ENCODE measurements at regions not wholly inside any gene's neighbourhood (a gene's known extent, or its start where the extent isn't known, plus 50 kb on each side); places are given as distances from the start of the nearest gene placed in this dataset.
"Not testable (repeated sequence)": the region's sequence is repeated elsewhere in the genome, so short reads cannot be mapped to it uniquely, and the experiment has no call there.

- POLR2A ChIA-PET; DNase-seq (ENCODE audit: low read depth, low spot score); H3K9me2 ChIP-seq (ENCODE audit: insufficient read depth); H3K36me3 ChIP-seq (ENCODE audit: control insufficient read depth in 1 of 2, insufficient read depth in 2 of 2, low read length in 2 of 2); H3K9me3 ChIP-seq (ENCODE audit: control insufficient read depth in 1 of 2, insufficient read depth in 1 of 2, low read depth in 1 of 2, low read length in 2 of 2); H2AFZ ChIP-seq (ENCODE audit: low read depth, low read length, poor library complexity, severe bottlenecking); H3K4me3 ChIP-seq (replicated peaks in 1 of 2; ENCODE audit: low read depth in 1 of 2, low read length in 2 of 2); CTCF ChIA-PET; H3K79me2 ChIP-seq (ENCODE audit: insufficient read depth, low read length); H4K20me1 ChIP-seq (ENCODE audit: insufficient read depth); BruUV-seq (replicated peaks); intact Hi-C loops (cut with micrococcal nuclease); H3K9ac ChIP-seq (ENCODE audit: low read length); H3K27me3 ChIP-seq (ENCODE audit: insufficient read depth, low read length); RAD21 ChIA-PET (ENCODE audit: low non-redundant PET in 1 of 2, low total read pairs in 2 of 2, uncharacterized antibody in 2 of 2, unreplicated experiment in 2 of 2): not testable (repeated sequence)
- peak; percentile 50; the same call in 1 of the 2 replicates for TF ChIP-seq FOSL1 (IDR thresholded peaks at IDR 0.05; ENCODE audit: low read depth)
- Histone ChIP-seq H3K27ac (ENCODE audit: low read depth, low read length) (peak overlapping the region; percentile 61; the same call in 1 of the 2 replicates), H3K4me2 (ENCODE audit: low read length) (peak overlapping the region; percentile 48), H3K4me1 (ENCODE audit: control insufficient read depth in 1 of 2, insufficient read depth in 2 of 2, low read length in 2 of 2) (peaks cover 7 to 25% of the 10 kb centered on the region in 2 experiments; a peak in 3 of 4 replicates)
- 0 out of 2 replicates have a peak, but pooled peaks have one; percentile 26 for ATAC-seq
Measured at GRCh38 chr9:42335342-42335741, 151.9 kb downstream of the SPATA31A6 start.

GRCh38 chr9:42335984-42336657 is 152.7 kb downstream of the SPATA31A6 start:
- H3K27me3 ChIP-seq (ENCODE audit: insufficient read depth, low read length); BruUV-seq (replicated peaks); intact Hi-C loops (cut with micrococcal nuclease); CTCF ChIA-PET; RAD21 ChIA-PET (ENCODE audit: low non-redundant PET in 1 of 2, low total read pairs in 2 of 2, uncharacterized antibody in 2 of 2, unreplicated experiment in 2 of 2); H3K4me2 ChIP-seq (ENCODE audit: low read length); H3K9ac ChIP-seq (ENCODE audit: low read length); H3K9me2 ChIP-seq (ENCODE audit: insufficient read depth); ATAC-seq; POLR2A ChIA-PET; DNase-seq (ENCODE audit: low read depth, low spot score); H3K4me3 ChIP-seq (replicated peaks in 1 of 2; ENCODE audit: low read depth in 1 of 2, low read length in 2 of 2); H2AFZ ChIP-seq (ENCODE audit: low read depth, low read length, poor library complexity, severe bottlenecking); H3K36me3 ChIP-seq (ENCODE audit: control insufficient read depth in 1 of 2, insufficient read depth in 2 of 2, low read length in 2 of 2); H3K79me2 ChIP-seq (ENCODE audit: insufficient read depth, low read length); H3K9me3 ChIP-seq (ENCODE audit: control insufficient read depth in 1 of 2, insufficient read depth in 1 of 2, low read depth in 1 of 2, low read length in 2 of 2); H4K20me1 ChIP-seq (ENCODE audit: insufficient read depth): not testable (repeated sequence)
- H3K4me1 ChIP-seq (ENCODE audit: control insufficient read depth in 1 of 2, insufficient read depth in 2 of 2, low read length in 2 of 2): peaks cover 7 to 26% of the 10 kb centered on the region in 2 experiments; a peak in 3 of 4 replicates
- peak overlapping the region; percentile 61; the same call in 1 of the 2 replicates for H3K27ac ChIP-seq (ENCODE audit: low read depth, low read length)

GRCh38 chr9:42338275-42338674 is 154.8 kb downstream of the SPATA31A6 start:
- POLR2A ChIA-PET; H3K27me3 ChIP-seq (ENCODE audit: insufficient read depth, low read length); H3K9me2 ChIP-seq (ENCODE audit: insufficient read depth); H4K20me1 ChIP-seq (ENCODE audit: insufficient read depth); H3K36me3 ChIP-seq (ENCODE audit: control insufficient read depth in 1 of 2, insufficient read depth in 2 of 2, low read length in 2 of 2); H3K9ac ChIP-seq (ENCODE audit: low read length); intact Hi-C loops (cut with micrococcal nuclease); H3K4me3 ChIP-seq (replicated peaks in 1 of 2; ENCODE audit: low read depth in 1 of 2, low read length in 2 of 2); CTCF ChIA-PET; H3K4me2 ChIP-seq (ENCODE audit: low read length); H3K79me2 ChIP-seq (ENCODE audit: insufficient read depth, low read length); H3K9me3 ChIP-seq (ENCODE audit: control insufficient read depth in 1 of 2, insufficient read depth in 1 of 2, low read depth in 1 of 2, low read length in 2 of 2); DNase-seq (ENCODE audit: low read depth, low spot score); RAD21 ChIA-PET (ENCODE audit: low non-redundant PET in 1 of 2, low total read pairs in 2 of 2, uncharacterized antibody in 2 of 2, unreplicated experiment in 2 of 2); H2AFZ ChIP-seq (ENCODE audit: low read depth, low read length, poor library complexity, severe bottlenecking); BruUV-seq (replicated peaks): not testable (repeated sequence)
- H3K27ac ChIP-seq (ENCODE audit: low read depth, low read length): peak overlapping the region; percentile 67; the same call in 1 of the 2 replicates
- ATAC-seq: peak; percentile 30; the same call in 1 of the 2 replicates
- TF ChIP-seq JUND (IDR thresholded peaks at IDR 0.05) (peak; percentile 41), CEBPB (IDR thresholded peaks at IDR 0.05; ENCODE audit: low read depth) (peak; percentile 64; the same call in 1 of the 2 replicates), FOSL1 (IDR thresholded peaks at IDR 0.05; ENCODE audit: low read depth) (peak; percentile 46)
- TF ChIP-seq, protein P1, sequence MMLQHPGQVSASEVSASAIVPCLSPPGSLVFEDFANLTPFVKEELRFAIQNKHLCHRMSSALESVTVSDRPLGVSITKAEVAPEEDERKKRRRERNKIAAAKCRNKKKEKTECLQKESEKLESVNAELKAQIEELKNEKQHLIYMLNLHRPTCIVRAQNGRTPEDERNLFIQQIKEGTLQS (IDR thresholded peaks at IDR 0.05): peak; percentile 47; the same call in 1 of the 2 replicates
- peaks cover 7 to 26% of the 10 kb centered on the region in 2 experiments; a peak in 3 of 4 replicates for H3K4me1 ChIP-seq (ENCODE audit: control insufficient read depth in 1 of 2, insufficient read depth in 2 of 2, low read length in 2 of 2)

GRCh38 chr9:42339671-42340434 is 156.4 kb downstream of the SPATA31A6 start:
- DNase-seq (ENCODE audit: low read depth, low spot score); CTCF ChIA-PET; H3K36me3 ChIP-seq (ENCODE audit: control insufficient read depth in 1 of 2, insufficient read depth in 2 of 2, low read length in 2 of 2); H3K9me3 ChIP-seq (ENCODE audit: control insufficient read depth in 1 of 2, insufficient read depth in 1 of 2, low read depth in 1 of 2, low read length in 2 of 2); POLR2A ChIA-PET; H3K4me3 ChIP-seq (replicated peaks in 1 of 2; ENCODE audit: low read depth in 1 of 2, low read length in 2 of 2); H4K20me1 ChIP-seq (ENCODE audit: insufficient read depth); H2AFZ ChIP-seq (ENCODE audit: low read depth, low read length, poor library complexity, severe bottlenecking); H3K27me3 ChIP-seq (ENCODE audit: insufficient read depth, low read length); H3K79me2 ChIP-seq (ENCODE audit: insufficient read depth, low read length); H3K9me2 ChIP-seq (ENCODE audit: insufficient read depth); intact Hi-C loops (cut with micrococcal nuclease); RAD21 ChIA-PET (ENCODE audit: low non-redundant PET in 1 of 2, low total read pairs in 2 of 2, uncharacterized antibody in 2 of 2, unreplicated experiment in 2 of 2): not testable (repeated sequence)
- BruUV-seq (replicated peaks): TSS peak; percentile 88
- peak; percentile 61 for ATAC-seq
- peak overlapping the region; percentile 40; the same call in 1 of the 2 replicates for H3K9ac ChIP-seq (ENCODE audit: low read length)
- peak overlapping the region; percentile 47 for H3K4me2 ChIP-seq (ENCODE audit: low read length)
- H3K27ac ChIP-seq (ENCODE audit: low read depth, low read length): peak overlapping the region; percentile 67; the same call in 1 of the 2 replicates
- peaks cover 7 to 26% of the 10 kb centered on the region in 2 experiments; a peak in 3 of 4 replicates for H3K4me1 ChIP-seq (ENCODE audit: control insufficient read depth in 1 of 2, insufficient read depth in 2 of 2, low read length in 2 of 2)

Measured in HCT116 (cell line).